Activated naive CD8-positive, alpha-beta T cell treated with anti-CD3 and anti-CD28 coated beads, Interleukin-2, amount 50 U/mL, for 24 hours (primary cell): ENCODE measurements at regions not wholly inside any gene's neighbourhood (a gene's known extent, or its start where the extent isn't known, plus 50 kb on each side); places are given as distances from the start of the nearest gene placed in this dataset.

Source experiments
- ATAC-seq: fragments of 150-1000 bp; cut with Tn5 transposase; one replicate; pipeline ENCODE4 v1.10.0; 2021
- DNase-seq: peaks from one replicate; pipeline ENCODE4 v3.0.0; 2021
- H3K27ac Mint-ChIP-seq: one replicate; pipeline ENCODE4 v1.8.0; 2021; ENCODE audit warnings: mild to moderate bottlenecking, mixed read lengths
- H3K27me3 Mint-ChIP-seq: one replicate; pipeline ENCODE4 v1.8.0; 2021; ENCODE audit warnings: mixed read lengths
- H3K36me3 Mint-ChIP-seq: one replicate; pipeline ENCODE4 v1.8.0; 2021; ENCODE audit warnings: low read depth, mixed read lengths
- H3K4me1 Mint-ChIP-seq: one replicate; pipeline ENCODE4 v1.8.0; 2021; ENCODE audit warnings: mixed read lengths
- H3K4me3 Mint-ChIP-seq: one replicate; pipeline ENCODE4 v1.8.0; 2021; ENCODE audit warnings: mild to moderate bottlenecking, moderate library complexity, mixed read lengths
- H3K9me3 Mint-ChIP-seq: one replicate; pipeline ENCODE4 v1.8.0; 2021; ENCODE audit warnings: mixed read lengths

DNA sequence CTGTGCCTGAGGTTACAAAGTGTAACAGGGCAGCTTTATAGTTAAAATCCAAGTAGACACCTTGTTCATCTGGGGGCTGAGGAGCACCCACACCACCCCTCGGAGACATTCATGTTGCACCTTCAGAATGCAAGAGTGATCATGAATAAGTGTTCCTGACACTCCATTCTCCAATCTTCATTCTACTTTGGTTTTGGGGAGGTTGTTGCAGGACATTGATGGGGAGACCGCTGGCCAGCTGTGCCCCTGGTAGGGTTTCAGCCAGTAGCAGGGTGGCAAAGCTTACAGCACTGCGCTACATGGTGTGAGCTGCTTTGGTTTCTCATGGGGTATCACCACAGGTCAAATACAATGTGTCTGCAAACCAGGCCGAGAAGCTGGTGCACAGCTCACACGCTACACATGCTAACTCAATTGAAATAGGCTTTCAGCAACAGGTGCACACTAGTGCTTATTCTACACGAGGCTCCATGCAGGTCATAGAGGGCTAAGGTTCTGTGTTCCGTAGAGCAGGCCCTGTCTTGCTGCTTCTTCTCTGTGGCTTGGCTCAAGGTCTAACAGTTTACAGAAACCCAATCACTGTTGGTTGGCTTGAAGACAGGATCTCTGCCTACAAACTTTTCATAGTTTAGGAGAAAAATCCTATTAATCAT, 317.4 kb upstream of the ZNF32 start:
- no peaks in the 10 kb centered on the region for H3K36me3 Mint-ChIP-seq
- H3K27me3 Mint-ChIP-seq, result peaks cover 19% of the 10 kb centered on the region
- DNase-seq, result no peak
- H3K27ac Mint-ChIP-seq, result no peak overlapping the region
- H3K9me3 Mint-ChIP-seq, result no peaks in the 10 kb centered on the region
- H3K4me1 Mint-ChIP-seq, result peaks cover 4% of the 10 kb centered on the region
- no peak overlapping the region for H3K4me3 Mint-ChIP-seq
- no peak for ATAC-seq

DNA sequence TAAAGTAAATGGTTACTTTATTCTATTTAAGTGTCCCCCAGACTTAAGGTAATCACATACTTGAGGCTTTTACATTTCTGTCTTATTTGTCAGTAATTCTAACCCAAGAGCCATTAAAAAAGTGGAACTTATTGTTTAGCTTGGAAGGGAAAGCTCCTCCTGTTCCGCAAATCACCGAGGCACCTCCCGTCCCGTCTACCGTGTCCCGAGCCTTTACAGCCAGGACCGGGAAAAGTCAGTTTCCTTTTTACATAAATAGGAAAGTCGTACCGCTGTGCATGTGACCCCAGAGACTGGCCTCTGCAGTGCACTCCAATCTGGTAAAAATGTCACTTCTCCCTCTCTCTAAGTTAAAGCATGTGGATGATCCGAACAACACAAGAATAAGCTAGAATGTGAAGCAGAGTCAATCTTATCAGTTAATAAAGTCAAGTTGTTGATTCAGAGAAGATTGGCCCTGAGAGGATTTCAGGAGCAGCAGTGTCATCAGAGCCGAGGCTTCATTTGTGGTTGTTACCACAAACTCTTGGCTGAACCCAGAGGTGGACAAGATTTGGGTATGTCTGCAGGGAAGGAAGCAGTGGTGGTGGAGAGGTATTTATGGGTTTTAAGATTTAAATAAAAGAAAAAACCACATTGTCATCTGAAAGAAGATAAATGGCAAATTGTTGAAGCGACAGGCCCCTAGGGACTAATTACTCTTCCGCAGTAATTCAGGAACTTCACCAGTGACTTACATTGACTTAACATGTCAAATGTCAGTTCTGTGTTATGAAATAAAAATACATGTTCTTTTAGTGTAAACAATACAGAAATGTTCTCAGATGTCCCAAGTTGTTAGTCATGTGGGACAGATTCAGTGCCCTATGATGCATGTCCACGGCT, 316.6 kb upstream of the ZNF32 start:
- Mint-ChIP-seq H3K27ac (no peak overlapping the region), H3K27me3 (peaks cover 19% of the 10 kb centered on the region), H3K9me3 (no peaks in the 10 kb centered on the region), H3K4me3 (no peak overlapping the region), H3K36me3 (no peaks in the 10 kb centered on the region), H3K4me1 (peaks cover 4% of the 10 kb centered on the region)
- DNase-seq, result no peak
- no peak for ATAC-seq

DNA sequence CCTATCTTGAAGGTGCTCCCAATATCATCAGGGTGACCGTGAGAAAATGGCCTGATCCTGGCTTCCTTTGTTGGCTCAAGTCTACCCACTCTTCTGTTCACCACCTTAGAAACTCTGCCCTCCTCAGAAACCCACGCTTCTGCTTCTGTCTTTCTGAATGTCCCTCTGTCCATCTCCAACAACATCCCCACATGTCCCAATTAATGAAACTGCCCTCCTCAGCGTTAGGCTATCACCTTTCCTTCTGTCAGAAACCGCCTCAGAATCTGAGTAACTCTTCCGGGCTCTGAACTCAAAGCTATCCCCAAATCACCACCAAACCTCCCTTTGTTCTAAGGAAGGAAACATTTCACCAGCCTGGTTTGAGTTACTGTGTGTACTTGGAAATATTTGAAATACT, 315.8 kb upstream of the ZNF32 start:
- peaks cover 4% of the 10 kb centered on the region for H3K4me1 Mint-ChIP-seq
- no peak for ATAC-seq
- no peak overlapping the region for H3K4me3 Mint-ChIP-seq

DNA sequence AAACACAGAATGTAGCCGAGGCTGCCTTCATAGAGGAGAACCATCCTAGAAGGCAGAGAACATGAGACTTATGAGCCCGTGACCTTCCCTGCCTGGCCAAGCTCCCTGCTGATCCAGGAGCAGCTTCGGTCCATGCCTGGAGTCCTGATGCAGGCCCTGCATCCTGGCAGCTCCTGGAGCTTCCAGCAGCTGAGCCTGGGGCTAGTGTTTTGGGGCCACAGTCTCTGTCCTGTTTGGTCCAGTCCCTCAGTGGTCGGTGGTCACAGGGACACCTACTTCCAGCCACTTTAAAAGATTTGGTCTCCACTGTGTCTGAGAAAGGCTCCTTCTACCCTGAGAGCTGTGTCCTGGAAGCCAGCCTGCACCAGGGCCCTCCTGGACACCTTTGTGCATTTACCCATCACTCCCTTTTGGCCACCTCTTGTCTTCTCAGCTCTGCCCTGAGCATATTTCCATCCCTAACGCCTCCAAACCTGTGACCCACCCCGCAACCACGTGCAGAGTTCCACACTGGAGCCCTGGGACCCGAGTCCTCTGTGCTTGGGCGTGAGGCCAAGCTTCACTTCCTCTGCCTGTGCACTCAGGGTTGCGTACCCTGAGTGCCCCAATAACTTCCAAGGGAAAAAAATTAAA, 315.2 kb upstream of the ZNF32 start:
- Mint-ChIP-seq H3K4me1 (peaks cover 4% of the 10 kb centered on the region), H3K36me3 (no peaks in the 10 kb centered on the region), H3K9me3 (no peaks in the 10 kb centered on the region), H3K27ac (no peak overlapping the region), H3K27me3 (peaks cover 19% of the 10 kb centered on the region), H3K4me3 (no peak overlapping the region)
- ATAC-seq (no peak), DNase-seq (no peak)

More for the DNA sequence above, 315.8 kb upstream of the ZNF32 start:
- DNase-seq, result no peak
- H3K27ac Mint-ChIP-seq, result no peak overlapping the region
- no peaks in the 10 kb centered on the region for H3K9me3 Mint-ChIP-seq
- H3K36me3 Mint-ChIP-seq, result no peaks in the 10 kb centered on the region
- H3K27me3 Mint-ChIP-seq, result peaks cover 19% of the 10 kb centered on the region

DNA sequence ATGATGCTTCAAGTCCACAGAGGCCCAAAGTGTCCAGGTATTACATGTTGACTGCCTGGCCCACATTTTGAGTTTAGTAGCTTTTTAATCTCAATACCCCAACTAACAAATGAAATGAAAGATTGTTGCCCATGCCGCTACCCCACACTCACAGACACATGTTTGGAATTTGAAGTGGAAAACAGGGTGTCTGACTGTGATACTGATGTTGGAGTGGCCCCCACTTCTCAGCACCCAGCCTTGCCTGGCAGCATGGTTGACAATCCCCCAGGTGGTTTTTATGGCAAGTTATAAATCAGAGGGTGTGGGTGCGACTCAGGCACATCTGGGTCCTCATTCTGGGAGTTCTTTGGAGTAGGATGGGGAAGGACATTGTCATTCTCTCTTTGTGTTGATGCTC, 314.7 kb upstream of the ZNF32 start:
- ATAC-seq, result no peak
- no peaks in the 10 kb centered on the region for H3K9me3 Mint-ChIP-seq
- peaks cover 19% of the 10 kb centered on the region for H3K27me3 Mint-ChIP-seq
- H3K36me3 Mint-ChIP-seq, result no peaks in the 10 kb centered on the region
- no peak overlapping the region for H3K27ac Mint-ChIP-seq
- DNase-seq, result no peak
- peaks cover 4% of the 10 kb centered on the region for H3K4me1 Mint-ChIP-seq
- H3K4me3 Mint-ChIP-seq, result no peak overlapping the region

DNA sequence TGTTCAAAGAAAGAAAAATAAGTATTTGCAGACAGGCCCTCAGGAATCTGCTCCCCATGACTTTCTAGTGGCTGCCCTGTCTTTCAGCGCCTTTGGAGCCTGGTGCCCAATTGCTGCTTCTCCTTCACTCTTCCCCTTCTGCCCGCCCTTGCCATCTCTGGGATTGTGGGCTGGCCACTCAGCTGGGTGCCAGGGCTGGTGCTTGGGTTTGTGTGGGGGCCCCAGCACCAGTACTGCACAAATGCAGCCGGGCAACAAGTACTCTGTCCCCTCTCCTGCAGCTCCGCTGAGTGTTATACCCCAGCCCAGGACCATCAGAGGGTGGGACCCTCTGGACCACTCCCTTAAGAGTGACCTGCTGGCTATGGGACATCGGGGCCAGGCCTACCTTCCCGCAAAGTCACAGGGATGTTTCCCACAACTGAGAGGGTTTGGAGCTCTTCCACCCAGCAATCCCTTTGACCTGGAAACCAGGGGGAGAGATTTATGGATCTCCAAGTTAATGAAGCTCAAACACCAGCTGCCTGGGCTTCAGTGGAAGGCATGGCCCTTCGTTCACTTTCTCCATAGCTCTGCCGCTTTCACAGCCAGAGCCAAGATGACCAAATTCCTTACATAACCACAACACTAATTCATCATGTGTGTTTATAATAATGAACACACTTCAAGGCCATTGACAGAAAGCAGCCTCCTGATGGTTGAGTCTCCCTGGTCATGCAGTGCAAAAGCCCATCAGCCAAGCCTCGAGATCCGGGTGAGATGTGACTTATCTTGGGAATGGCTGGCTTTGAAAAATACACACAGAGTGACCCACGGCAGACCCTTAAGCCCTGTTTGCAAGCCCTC, 313.9 kb upstream of the ZNF32 start:
- no peak for DNase-seq
- ATAC-seq, result no peak
- peaks cover 19% of the 10 kb centered on the region for H3K27me3 Mint-ChIP-seq
- H3K9me3 Mint-ChIP-seq, result no peaks in the 10 kb centered on the region
- H3K4me1 Mint-ChIP-seq, result peaks cover 4% of the 10 kb centered on the region
- no peak overlapping the region for H3K27ac Mint-ChIP-seq
- H3K4me3 Mint-ChIP-seq, result no peak overlapping the region
- H3K36me3 Mint-ChIP-seq, result no peaks in the 10 kb centered on the region

DNA sequence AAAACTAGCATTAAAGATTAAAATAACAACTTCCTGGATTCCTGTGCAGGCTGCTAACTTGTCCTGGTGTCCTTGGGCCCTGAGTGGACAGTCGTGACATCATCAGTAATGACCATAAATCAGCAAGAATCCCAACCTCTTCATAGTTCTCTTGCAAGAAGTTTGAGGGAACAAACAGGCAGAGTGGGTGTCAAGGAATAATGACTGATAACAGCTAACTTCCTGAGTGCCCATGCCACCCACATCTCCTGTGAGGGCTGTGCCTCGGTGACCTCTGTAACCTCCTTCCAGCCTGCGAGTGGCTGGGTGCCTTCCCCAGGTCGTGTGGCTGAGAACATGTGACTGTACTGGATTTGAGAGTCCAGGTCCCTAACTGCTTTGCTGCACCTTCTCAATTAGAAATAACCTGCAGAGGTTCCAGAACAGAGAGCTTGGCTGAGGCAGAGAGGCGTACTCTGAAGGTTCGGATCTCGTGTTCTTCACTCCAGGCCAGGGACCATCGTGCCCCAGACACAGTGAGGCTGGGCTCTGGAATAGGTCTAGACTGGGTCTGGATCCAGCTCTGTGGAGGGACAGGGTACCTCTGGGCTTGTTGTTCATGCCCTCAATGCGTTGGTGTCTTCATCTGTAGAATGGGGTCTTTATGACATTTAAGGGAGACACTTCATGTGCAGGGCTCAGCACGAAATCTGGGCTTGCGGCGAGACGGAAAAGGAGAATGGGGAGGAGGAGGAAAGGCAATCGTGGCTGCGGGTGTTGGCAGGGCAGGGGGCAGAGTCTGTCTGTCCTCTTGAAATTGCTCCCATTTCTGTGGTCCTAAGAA, 313.1 kb upstream of the ZNF32 start:
- no peaks in the 10 kb centered on the region for H3K9me3 Mint-ChIP-seq
- H3K4me1 Mint-ChIP-seq, result peaks cover 4% of the 10 kb centered on the region
- no peaks in the 10 kb centered on the region for H3K36me3 Mint-ChIP-seq
- no peak overlapping the region for H3K27ac Mint-ChIP-seq
- DNase-seq, result no peak
- no peak for ATAC-seq
- H3K27me3 Mint-ChIP-seq, result peaks cover 23% of the 10 kb centered on the region
- H3K4me3 Mint-ChIP-seq, result no peak overlapping the region

DNA sequence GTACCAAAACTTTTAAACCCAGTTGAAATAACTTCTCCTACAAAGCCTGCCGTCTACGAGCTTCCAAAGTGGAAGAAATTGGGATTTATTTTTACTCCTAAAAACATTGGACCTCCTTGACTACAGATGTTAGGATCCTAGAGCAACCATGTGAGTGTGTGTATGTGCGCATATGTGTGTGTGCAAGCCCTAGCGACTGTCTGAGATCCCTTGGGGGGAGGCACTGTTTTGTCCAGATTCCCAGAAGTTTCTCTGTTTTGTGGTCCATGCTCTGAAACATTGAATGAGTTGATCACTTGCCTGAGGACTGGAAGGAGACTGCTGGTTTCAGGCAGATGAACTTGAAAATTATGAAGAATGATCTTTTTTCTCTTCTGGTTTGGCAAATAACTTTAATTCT, 312.3 kb upstream of the ZNF32 start:
- DNase-seq, result no peak
- ATAC-seq, result no peak
- peaks cover 23% of the 10 kb centered on the region for H3K27me3 Mint-ChIP-seq
- no peak overlapping the region for H3K27ac Mint-ChIP-seq
- no peaks in the 10 kb centered on the region for H3K36me3 Mint-ChIP-seq
- H3K9me3 Mint-ChIP-seq, result no peaks in the 10 kb centered on the region
- peaks cover 4% of the 10 kb centered on the region for H3K4me1 Mint-ChIP-seq
- H3K4me3 Mint-ChIP-seq, result no peak overlapping the region

DNA sequence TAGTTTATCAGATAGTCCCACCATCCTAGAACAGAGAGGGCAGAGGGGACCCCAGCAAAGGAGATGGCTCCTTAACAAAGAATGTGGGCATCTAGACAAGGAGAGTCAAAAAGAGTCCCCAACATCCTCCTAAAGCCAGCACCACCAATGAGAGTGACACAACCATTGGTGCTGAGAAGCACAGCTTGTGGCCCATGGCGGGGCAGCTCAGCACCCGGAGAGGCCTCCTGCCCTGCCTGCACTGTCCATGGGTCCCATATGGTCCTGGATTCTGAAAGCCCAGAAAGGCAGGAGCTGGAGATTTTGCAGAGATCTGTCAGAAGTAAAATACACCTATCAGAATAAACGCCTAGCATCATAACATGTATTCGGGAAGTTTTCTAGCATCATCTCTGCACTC, 311.8 kb upstream of the ZNF32 start:
- ATAC-seq (no peak), DNase-seq (no peak)
- Mint-ChIP-seq H3K27ac (no peak overlapping the region), H3K27me3 (peaks cover 25% of the 10 kb centered on the region), H3K36me3 (no peaks in the 10 kb centered on the region), H3K4me1 (peaks cover 4% of the 10 kb centered on the region), H3K9me3 (no peaks in the 10 kb centered on the region), H3K4me3 (no peak overlapping the region)

DNA sequence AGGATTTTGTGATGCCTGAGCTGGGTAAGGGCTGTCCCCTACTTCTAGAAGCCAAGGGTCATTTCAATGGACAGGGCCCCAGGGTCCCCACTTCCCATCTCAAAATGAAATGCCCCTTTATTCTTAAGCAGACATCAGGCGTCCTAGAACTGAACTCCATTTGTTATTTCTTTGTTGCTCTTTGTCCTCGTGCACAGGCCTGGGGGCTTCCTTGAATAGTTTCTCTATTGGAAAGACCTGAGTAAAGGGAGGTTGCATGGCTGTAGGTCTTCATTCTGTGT, 311.4 kb upstream of the ZNF32 start:
- Mint-ChIP-seq H3K4me1 (peaks cover under 1% of the 10 kb centered on the region), H3K4me3 (no peak overlapping the region), H3K27me3 (peaks cover 23% of the 10 kb centered on the region), H3K9me3 (no peaks in the 10 kb centered on the region), H3K27ac (no peak overlapping the region), H3K36me3 (no peaks in the 10 kb centered on the region)
- ATAC-seq (no peak), DNase-seq (no peak)

DNA sequence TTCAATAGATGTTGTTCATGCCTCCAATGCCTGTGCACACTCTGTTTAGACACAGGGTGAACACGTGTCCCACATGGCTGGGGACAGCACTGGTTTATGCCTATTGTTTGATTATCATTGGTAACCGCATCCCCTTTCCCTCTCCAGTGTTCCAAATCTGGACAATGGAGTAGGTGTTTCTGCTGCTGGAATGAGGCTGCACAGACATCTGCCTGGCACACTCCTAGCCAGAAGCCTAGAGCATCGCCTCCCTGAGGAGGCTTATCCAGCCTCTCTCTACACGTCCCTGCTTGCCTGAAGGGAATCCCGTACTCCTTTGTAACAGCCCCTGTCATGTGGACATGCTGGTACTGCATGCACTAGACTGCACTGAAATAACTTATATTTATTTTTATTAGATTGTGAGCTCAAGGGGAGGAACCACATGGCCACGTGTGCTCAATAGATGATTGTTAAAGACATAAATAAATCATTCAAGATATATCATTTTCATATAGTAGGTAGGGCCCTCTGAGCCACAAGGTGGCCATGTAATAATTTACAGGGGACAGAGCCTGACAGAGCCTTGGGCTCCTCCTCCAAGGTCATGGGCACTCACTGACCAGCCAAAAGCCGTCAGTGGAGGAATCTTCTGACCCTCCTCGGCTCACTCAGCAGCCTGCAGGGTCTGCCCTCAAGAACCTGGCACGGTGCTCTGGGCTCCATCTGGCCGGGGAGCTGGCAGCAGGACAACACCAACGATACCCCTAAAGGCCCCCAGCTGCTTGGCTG, 310.9 kb upstream of the ZNF32 start:
- no peaks in the 10 kb centered on the region for H3K9me3 Mint-ChIP-seq
- H3K4me3 Mint-ChIP-seq, result no peak overlapping the region
- H3K4me1 Mint-ChIP-seq, result no peaks in the 10 kb centered on the region
- DNase-seq (no peak), ATAC-seq (no peak)
- peaks cover 21% of the 10 kb centered on the region for H3K27me3 Mint-ChIP-seq
- H3K36me3 Mint-ChIP-seq, result no peaks in the 10 kb centered on the region
- no peak overlapping the region for H3K27ac Mint-ChIP-seq

DNA sequence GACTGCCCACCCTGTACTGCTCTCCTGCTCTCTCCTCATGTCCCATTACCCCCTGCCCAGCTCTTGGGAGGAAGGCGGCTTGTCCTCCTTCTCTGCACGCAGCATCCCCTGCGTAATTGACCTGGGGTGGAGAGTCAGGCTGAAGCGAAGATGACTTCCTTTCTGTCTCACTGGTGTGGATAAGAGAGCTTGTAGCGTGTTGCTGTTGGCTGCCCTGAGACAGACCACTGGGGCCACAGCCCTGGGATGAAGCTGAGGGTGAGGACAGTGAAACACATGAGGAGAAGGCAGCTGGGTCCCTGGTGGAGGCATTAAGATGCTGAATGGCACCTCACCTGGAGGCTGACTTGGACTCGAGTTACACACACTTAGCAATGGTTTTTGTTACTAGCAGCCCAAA, 310.3 kb upstream of the ZNF32 start:
- H3K4me3 Mint-ChIP-seq, result no peak overlapping the region
- DNase-seq, result no peak
- H3K27ac Mint-ChIP-seq, result no peak overlapping the region
- no peaks in the 10 kb centered on the region for H3K4me1 Mint-ChIP-seq
- no peak for ATAC-seq
- no peaks in the 10 kb centered on the region for H3K36me3 Mint-ChIP-seq
- H3K27me3 Mint-ChIP-seq, result peaks cover 16% of the 10 kb centered on the region
- H3K9me3 Mint-ChIP-seq, result no peaks in the 10 kb centered on the region

DNA sequence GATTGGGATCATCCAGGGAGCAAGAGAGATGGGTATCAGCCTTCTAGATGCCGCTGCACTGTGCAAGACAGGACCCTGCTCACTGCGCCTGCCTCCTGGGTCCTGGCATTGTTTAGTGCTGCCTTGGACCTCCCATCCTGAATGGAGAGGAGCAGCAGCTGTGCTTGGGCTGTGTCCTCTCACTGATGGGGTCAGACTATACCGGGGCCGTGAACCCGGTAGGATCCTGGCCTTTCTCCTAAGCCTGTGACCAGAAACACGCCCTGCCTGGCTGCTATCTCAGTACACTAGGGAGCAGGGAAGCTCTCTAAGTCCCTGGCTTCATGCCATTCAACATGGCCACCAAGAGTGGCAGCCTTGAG, 309.4 kb upstream of the ZNF32 start:
- no peak for DNase-seq
- H3K27me3 Mint-ChIP-seq, result peaks cover 18% of the 10 kb centered on the region
- H3K27ac Mint-ChIP-seq, result no peak overlapping the region
- no peak for ATAC-seq
- H3K9me3 Mint-ChIP-seq, result no peaks in the 10 kb centered on the region
- no peaks in the 10 kb centered on the region for H3K36me3 Mint-ChIP-seq
- H3K4me1 Mint-ChIP-seq, result no peaks in the 10 kb centered on the region
- no peak overlapping the region for H3K4me3 Mint-ChIP-seq
